Small intestine (tissue), 7 donors: ENCODE measurements at regions not wholly inside any gene's neighbourhood (a gene's known extent, or its start where the extent isn't known, plus 50 kb on each side); places are given as distances from the start of the nearest gene placed in this dataset.

Source experiments
- DNase-seq, 2 donors: peaks; one replicate each; pipeline versions ENCODE4 v3.0.0 to v3.0.0-alpha.2; 2013
- FAIRE-seq: peaks from 2 replicates; lab custom pipeline; 2012; peaks lifted over from hg19 to GRCh38; lab: Jason Lieb, UNC
- H3K27ac ChIP-seq, 3 donors: one replicate each; pipeline ENCODE4 v1.5.1; 2013; ENCODE audit warnings: low read length in 2 of 3, mild to moderate bottlenecking in 2 of 3, control low read depth in 1 of 3, inconsistent platforms in 1 of 3, low read depth in 1 of 3, moderate library complexity in 1 of 3
- H3K27me3 ChIP-seq, 3 donors: one replicate each; pipeline ENCODE4 v1.6.1; 2013; ENCODE audit warnings: low read length in 3 of 3, inconsistent platforms in 1 of 3; ENCODE audit not compliant: control insufficient read depth in 3 of 3, insufficient read depth in 3 of 3
- H3K36me3 ChIP-seq, 3 donors: one replicate each; pipeline ENCODE4 v1.6.1; 2013; ENCODE audit warnings: low read length in 3 of 3, inconsistent platforms in 1 of 3, low read depth in 1 of 3, mild to moderate bottlenecking in 1 of 3, moderate library complexity in 1 of 3; ENCODE audit not compliant: control insufficient read depth in 3 of 3, insufficient read depth in 2 of 3
- H3K4me1 ChIP-seq, 3 donors: one replicate each; pipeline ENCODE4 v1.6.1; 2013; ENCODE audit warnings: low read length in 2 of 3, inconsistent platforms in 1 of 3, low read depth in 1 of 3, mild to moderate bottlenecking in 1 of 3, moderate library complexity in 1 of 3; ENCODE audit not compliant: control insufficient read depth in 3 of 3, insufficient read depth in 2 of 3
- H3K4me3 ChIP-seq, 3 donors: one replicate each; pipeline ENCODE4 v1.5.1; 2013; ENCODE audit warnings: low read length in 3 of 3, control low read depth in 1 of 3, inconsistent platforms in 1 of 3, low read depth in 1 of 3, mild to moderate bottlenecking in 1 of 3, moderate library complexity in 1 of 3
- H3K9me3 ChIP-seq, 2 donors: one replicate each; pipeline ENCODE4 v1.6.1; 2013; ENCODE audit warnings: low read depth in 1 of 2, low read length in 1 of 2; ENCODE audit not compliant: control insufficient read depth in 2 of 2, insufficient read depth in 1 of 2
- WGBS, 3 donors: extraction: QIAGEN DNeasy Blood & Tissue Kit; methylation state at CpG; one replicate each; pipeline ENCODE4 v1.1.7; 2013; 5-methylcytosine and 5-hydroxymethylcytosine counted together
- donor health status: healthy with polysubstance abuse.
- donor health status: control.
- donor health status: control.
- donor health status: Bipolar disorder and iron deficiency.
- donor health status: healthy.

DNA sequence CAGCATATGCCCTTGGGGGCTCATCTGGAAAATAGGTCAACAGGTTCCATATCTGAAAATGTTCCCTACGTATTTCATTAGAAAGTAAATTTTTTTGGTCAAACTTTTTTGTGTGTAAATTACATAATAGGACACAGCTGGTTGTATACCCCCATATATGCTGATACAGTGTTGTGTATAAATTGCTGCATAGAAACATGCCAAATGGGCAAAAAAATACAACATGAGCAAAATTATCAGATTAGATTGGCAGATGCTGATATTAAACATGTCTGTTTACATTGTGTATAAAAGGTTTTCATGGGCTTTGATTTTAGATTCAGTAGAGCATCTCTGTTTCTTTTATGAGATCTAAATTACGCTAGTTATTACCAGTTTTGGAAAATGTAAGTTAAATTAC is 2223.0 kb downstream of the MAT2B start:
- FAIRE-seq, result no peak
- no peaks in the 10 kb centered on the region for H3K36me3 ChIP-seq
- 84 to 89% (median 85%) methylated on average over 2 of the region's 2 CpGs for WGBS, 3 donors

DNA sequence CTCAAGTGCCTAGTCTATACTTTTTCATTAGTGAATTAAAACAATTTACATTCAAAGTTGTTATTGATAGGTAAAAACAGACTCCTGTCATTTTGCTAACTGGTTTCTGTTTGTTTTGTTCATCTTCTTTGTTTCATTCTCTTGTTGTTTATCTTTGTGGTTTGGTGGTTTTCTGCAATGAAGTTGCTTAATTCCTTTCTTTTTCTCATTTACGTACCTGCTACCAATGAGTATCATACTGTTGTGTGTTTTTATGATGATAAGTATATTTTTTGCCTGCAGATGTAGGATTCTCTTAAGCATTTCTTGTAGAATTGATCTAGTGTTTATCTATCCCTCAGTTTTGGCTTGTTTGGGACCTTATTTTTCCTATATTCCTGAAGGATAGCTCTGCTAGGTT is 2230.0 kb downstream of the MAT2B start:
- peaks cover 0 to 8% of the 10 kb centered on the region in 2 donors for H3K9me3 ChIP-seq
- no peak overlapping the region for H3K4me3 ChIP-seq
- no peak for DNase-seq
- H3K27ac ChIP-seq, result no peak overlapping the region
- 48 to 95% (median 67%) methylated on average over 1 of the region's 1 CpG for WGBS, 3 donors
- FAIRE-seq, result no peak
- H3K27me3 ChIP-seq, result no peaks in the 10 kb centered on the region
- no peaks in the 10 kb centered on the region for H3K36me3 ChIP-seq
- no peaks in the 10 kb centered on the region for H3K4me1 ChIP-seq

More for the DNA sequence above, 2223.0 kb downstream of the MAT2B start:
- Histone ChIP-seq H3K4me1 (no peaks in the 10 kb centered on the region), H3K9me3 (no peaks in the 10 kb centered on the region), H3K4me3 (no peak overlapping the region), H3K27ac (no peak overlapping the region), H3K27me3 (no peaks in the 10 kb centered on the region)
- no peak for DNase-seq

DNA sequence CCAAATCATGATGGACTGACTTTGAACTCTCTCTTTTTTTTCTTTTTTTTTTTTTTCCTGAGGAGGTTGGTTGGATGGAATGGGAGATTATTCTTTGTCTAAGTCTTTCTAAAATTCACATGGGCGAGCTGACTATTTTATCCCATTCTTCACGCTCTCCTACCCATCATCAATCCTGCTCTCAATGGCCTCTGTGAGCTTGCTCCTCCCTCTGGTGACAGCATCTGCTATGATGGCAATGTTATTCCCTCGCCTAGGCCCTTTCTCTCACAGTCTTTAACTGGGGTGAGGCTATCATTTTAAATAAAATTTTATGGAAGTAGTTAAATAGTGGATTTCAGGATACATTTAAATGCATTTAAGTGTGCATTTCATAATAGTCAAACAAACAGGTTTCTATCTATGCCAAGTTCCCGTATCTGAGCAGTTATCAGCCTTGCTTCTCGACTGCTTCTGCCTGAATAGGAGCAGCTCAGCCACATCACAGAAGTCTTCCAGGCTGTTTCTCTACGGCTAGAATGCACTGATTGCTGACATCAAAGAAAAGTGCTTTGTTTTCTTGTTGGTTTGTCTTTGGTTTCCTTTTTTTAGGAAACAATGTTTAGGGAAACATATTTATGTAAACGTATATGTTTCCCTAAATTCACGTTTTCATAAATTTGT is 2233.8 kb downstream of the MAT2B start:
- WGBS, 3 donors, result 73 to 81% (median 80%) methylated on average over 8 of the region's 8 CpGs
- FAIRE-seq, result no peak
- Histone ChIP-seq H3K36me3 (no peaks in the 10 kb centered on the region), H3K27ac (no peak overlapping the region), H3K4me3 (no peak overlapping the region), H3K4me1 (no peaks in the 10 kb centered on the region), H3K9me3 (peaks cover 0 to 8% of the 10 kb centered on the region in 2 donors), H3K27me3 (no peaks in the 10 kb centered on the region)
- no peak for DNase-seq

DNA sequence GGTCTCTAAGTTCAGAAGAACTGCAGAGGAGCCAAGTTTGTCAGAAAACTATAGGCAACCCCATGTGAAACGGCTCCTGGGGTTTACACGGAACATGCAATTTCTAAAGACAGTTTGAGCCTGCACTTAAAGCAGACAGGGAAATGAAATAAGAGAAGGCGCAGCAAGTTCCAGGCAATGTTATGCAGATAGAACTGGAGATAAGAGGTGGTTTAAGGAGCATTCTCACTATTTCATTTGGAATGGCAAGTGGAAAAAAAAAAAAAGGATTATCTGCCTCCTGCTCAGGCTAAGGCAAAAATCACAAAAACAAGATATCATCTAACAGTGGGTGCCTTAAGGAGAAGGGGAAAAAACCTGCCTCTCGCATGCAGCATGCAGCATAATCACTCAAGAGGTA is 2252.4 kb downstream of the MAT2B start:
- H3K27me3 ChIP-seq, result no peaks in the 10 kb centered on the region
- H3K4me1 ChIP-seq, result no peaks in the 10 kb centered on the region
- 51 to 63% (median 59%) methylated on average over 4 of the region's 4 CpGs for whole genome bisulfite sequencing, 3 donors
- H3K4me3 ChIP-seq, result no peak overlapping the region
- FAIRE-seq, result no peak
- H3K9me3 ChIP-seq, result no peaks in the 10 kb centered on the region
- no peaks in the 10 kb centered on the region for H3K36me3 ChIP-seq
- DNase-seq, result no peak
- H3K27ac ChIP-seq, result no peak overlapping the region

DNA sequence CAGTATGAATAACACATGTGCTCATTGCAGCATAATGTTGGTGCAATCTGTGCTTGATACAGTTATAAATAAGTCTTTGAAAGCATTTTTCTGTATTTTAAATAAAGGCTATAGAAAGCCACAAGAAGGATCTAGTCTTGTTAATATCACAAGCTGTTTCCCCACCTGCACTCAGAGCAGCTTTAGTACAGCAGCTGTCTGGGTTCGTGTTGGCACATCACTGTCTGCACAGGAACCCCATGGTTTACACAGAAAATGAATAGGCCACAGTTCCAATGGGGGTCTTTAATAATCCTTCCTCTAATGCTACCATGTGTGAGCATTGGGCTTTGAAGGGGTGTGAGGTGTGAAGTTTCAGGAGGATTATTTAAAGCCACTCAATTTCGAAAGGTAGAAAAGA is 2269.7 kb downstream of the MAT2B start:
- FAIRE-seq (no peak), DNase-seq (no peak)
- no peaks in the 10 kb centered on the region for H3K4me1 ChIP-seq
- 62 to 81% (median 66%) methylated on average over 2 of the region's 2 CpGs for WGBS, 3 donors
- H3K27me3 ChIP-seq, result no peaks in the 10 kb centered on the region
- H3K4me3 ChIP-seq, result no peak overlapping the region
- H3K9me3 ChIP-seq, result no peaks in the 10 kb centered on the region
- H3K27ac ChIP-seq, result no peak overlapping the region
- no peaks in the 10 kb centered on the region for H3K36me3 ChIP-seq

DNA sequence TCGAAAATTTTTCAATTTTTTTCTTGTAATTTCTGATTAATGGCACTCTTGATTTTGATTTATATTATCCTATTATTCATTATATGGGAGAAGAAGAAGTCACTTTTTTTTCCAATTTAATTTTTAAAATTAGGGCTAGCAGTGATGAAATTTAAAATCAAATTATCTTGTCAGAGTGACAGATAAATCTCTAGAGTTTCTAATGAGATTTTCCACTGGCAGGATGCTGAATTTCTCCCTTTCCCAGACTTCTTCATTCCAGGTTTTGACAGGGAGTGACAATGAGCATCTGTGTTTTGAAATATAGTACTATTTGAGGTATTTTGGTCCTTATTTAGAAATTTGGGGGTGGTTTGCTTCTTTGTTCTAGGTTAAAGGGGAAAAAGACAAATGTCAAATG is 2274.1 kb downstream of the MAT2B start:
- DNase-seq, result no peak
- 31 to 68% (median 32%) methylated on average over 1 of the region's 1 CpG for WGBS, 3 donors
- Histone ChIP-seq H3K27ac (no peak overlapping the region), H3K4me1 (no peaks in the 10 kb centered on the region), H3K9me3 (no peaks in the 10 kb centered on the region), H3K36me3 (no peaks in the 10 kb centered on the region), H3K27me3 (no peaks in the 10 kb centered on the region), H3K4me3 (no peak overlapping the region)
- FAIRE-seq, result no peak

DNA sequence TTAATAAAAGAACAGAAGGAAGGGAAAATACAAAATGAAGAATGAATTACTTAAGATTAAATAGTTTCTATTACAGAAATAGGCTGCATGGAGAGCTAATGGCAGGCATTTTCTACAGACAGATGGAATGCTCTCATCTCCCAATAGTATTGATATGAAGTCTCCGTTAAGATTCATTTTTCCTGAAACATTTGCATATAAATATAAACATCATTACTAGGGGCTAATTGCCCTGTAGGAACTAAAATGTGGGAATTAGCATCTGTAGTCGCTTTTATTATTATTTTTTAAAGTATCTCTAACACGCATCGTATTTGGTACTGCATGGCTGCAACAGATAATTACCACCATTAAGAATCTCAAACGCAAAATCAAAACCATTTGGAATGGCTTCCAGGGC is 2275.5 kb downstream of the MAT2B start:
- H3K4me1 ChIP-seq, result no peaks in the 10 kb centered on the region
- H3K36me3 ChIP-seq, result no peaks in the 10 kb centered on the region
- H3K27me3 ChIP-seq, result no peaks in the 10 kb centered on the region
- no peaks in the 10 kb centered on the region for H3K9me3 ChIP-seq
- WGBS, 3 donors, result 88 to 93% (median 90%) methylated on average over 5 of the region's 5 CpGs
- H3K27ac ChIP-seq, result no peak overlapping the region
- no peak overlapping the region for H3K4me3 ChIP-seq
- DNase-seq, result no peak
- FAIRE-seq, result no peak

DNA sequence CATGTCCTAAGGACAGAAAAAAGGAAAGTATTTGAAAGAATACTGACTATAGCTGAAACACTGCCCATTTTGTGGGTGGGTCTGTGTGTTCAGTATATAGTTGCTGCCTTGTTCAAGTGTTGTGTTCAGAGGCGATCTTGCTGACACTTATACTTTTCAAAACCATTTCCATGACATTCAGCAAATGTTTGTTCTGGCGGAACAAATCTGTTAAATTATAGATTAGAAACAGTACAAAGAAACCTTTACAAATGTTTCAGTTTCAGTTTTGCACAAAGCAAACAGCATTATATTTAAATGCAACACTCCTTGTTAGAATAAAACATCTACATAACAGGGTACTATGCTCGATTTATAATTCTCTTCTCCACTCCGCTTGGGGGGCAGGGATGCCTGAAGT is 2276.3 kb downstream of the MAT2B start:
- WGBS, 3 donors, result 49 to 66% (median 58%) methylated on average over 4 of the region's 4 CpGs
- no peak for FAIRE-seq

DNA sequence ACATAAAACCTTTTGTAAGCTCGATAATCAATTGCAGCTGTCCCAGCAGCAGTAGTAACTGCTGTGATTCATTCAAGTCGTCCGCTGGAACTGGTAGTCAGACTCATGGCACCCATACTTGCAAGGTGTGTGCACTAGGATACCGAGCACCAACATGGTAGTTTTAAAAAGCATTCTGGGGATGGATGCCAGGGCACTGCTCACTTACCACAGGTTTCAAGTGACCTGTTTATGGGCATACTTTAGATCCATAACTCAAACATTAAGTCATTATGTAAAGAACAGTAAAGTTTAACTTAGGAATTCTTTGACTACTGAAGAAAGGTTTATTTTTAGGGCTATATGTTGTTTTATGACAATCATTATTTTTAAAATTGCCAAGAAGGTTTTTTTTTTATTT is 2277.6 kb downstream of the MAT2B start:
- DNase-seq, result no peak
- Histone ChIP-seq H3K36me3 (no peaks in the 10 kb centered on the region), H3K27ac (no peak overlapping the region), H3K27me3 (no peaks in the 10 kb centered on the region), H3K4me1 (no peaks in the 10 kb centered on the region), H3K4me3 (no peak overlapping the region), H3K9me3 (no peaks in the 10 kb centered on the region)
- FAIRE-seq, result no peak
- 90 to 95% (median 90%) methylated on average over 4 of the region's 4 CpGs for WGBS, 3 donors

More for the DNA sequence above, 2276.3 kb downstream of the MAT2B start:
- no peak overlapping the region for H3K27ac ChIP-seq
- H3K4me3 ChIP-seq, result no peak overlapping the region
- DNase-seq, result no peak
- H3K27me3 ChIP-seq, result no peaks in the 10 kb centered on the region
- no peaks in the 10 kb centered on the region for H3K9me3 ChIP-seq
- H3K36me3 ChIP-seq, result no peaks in the 10 kb centered on the region
- H3K4me1 ChIP-seq, result no peaks in the 10 kb centered on the region
